Nucleus accumbens (tissue), 56 donors: ENCODE measurements at regions not wholly inside any gene's neighbourhood (a gene's known extent, or its start where the extent isn't known, plus 50 kb on each side); places are given as distances from the start of the nearest gene placed in this dataset.
"Not testable (repeated sequence)": the region's sequence is repeated elsewhere in the genome, so short reads cannot be mapped to it uniquely, and the experiment has no call there.

Source experiments
- DNase-seq, 56 donors: peaks; one replicate each; lab custom pipeline; 2025; lab: John Stamatoyannopoulos, UW

- DNase-seq, result no peak
Observed at GRCh38 chr18:76721207-76721996, 101.0 kb upstream of the ZNF236 start.

- DNase-seq, result no peak
Observed at GRCh38 chr18:76720683-76721082, 101.7 kb upstream of the ZNF236 start.

- no peak for DNase-seq
Observed at GRCh38 chr18:76715012-76715610, 107.2 kb upstream of the ZNF236 start.

GRCh38 chr18:76713432-76713831, 108.9 kb upstream of the ZNF236 start:
- DNase-seq, result no peak

- no peak for DNase-seq
Observed at GRCh38 chr18:76712511-76713140, 109.7 kb upstream of the ZNF236 start.

GRCh38 chr18:76710646-76711520, 111.5 kb upstream of the ZNF236 start:
- no peak for DNase-seq

- DNase-seq, result peak in 38 of 56 donors; percentile 8 to 83 (median 37)
Observed at GRCh38 chr18:76709659-76710645, 112.4 kb upstream of the ZNF236 start.

GRCh38 chr18:76708722-76709353, 113.5 kb upstream of the ZNF236 start:
- no peak for DNase-seq

GRCh38 chr18:76708071-76708721, 114.2 kb upstream of the ZNF236 start:
- DNase-seq, result no peak

- DNase-seq, result no peak
Observed at GRCh38 chr18:76707534-76707933, 114.8 kb upstream of the ZNF236 start.

- DNase-seq, result not testable (repeated sequence)
Observed at GRCh38 chr18:76704589-76704988, 117.8 kb upstream of the ZNF236 start.

GRCh38 chr18:76699923-76700322, 122.4 kb upstream of the ZNF236 start:
- no peak for DNase-seq

- no peak for DNase-seq
Observed at GRCh38 chr18:76697441-76697901, 124.9 kb upstream of the ZNF236 start.

- no peak for DNase-seq
Observed at GRCh38 chr18:76691800-76692199, 130.6 kb upstream of the ZNF236 start.

- peak in 11 of 56 donors; percentile 10 to 66 (median 38) for DNase-seq
Observed at GRCh38 chr18:76689646-76690264, 132.6 kb upstream of the ZNF236 start.

GRCh38 chr18:76688724-76689472, 133.5 kb upstream of the ZNF236 start:
- DNase-seq, result no peak
